HEK293 (cell line): ENCODE measurements at regions not wholly inside any gene's neighbourhood (a gene's known extent, or its start where the extent isn't known, plus 50 kb on each side); places are given as distances from the start of the nearest gene placed in this dataset.

ENCODE experiments used
- CTCF ChIA-PET: fragments of 350-600 bp; formaldehyde crosslinking; extraction: SDS; loops from one replicate; lab custom pipeline; 2021; ENCODE audit warnings: antibody characterized with exemption; lab: Yijun Ruan, JAX
- POLR2A ChIA-PET: fragments of 300-600 bp; formaldehyde crosslinking; extraction: SDS; loops from one replicate; lab custom pipeline; 2020; ENCODE audit warnings: antibody characterized with exemption, inconsistent platforms; lab: Yijun Ruan, JAX
- H3K27ac ChIP-seq: fragments of 200-500 bp; sonication (Bioruptor generic); 2 replicates; pipeline ENCODE4 v1.5.1; 2014; ENCODE audit warnings: low read depth, low read length, control low read depth, inconsistent platforms; ENCODE audit errors: extremely low read depth
- H3K36me3 ChIP-seq, 2 experiments: fragments of 200-500 bp in 1 of 2; sonication (Bioruptor generic) in 1 of 2; 1 replicate in 1 of 2; 2 replicates in 1 of 2; pipeline ENCODE4 v1.5.1; 2014 to 2017; ENCODE audit warnings: inconsistent platforms in 2 of 2, low read length in 2 of 2; ENCODE audit not compliant: control insufficient read depth in 2 of 2, insufficient read depth in 1 of 2
- H3K4me1 ChIP-seq: fragments of 200-500 bp; sonication (Bioruptor generic); 2 replicates; pipeline ENCODE4 v1.5.1; 2014; ENCODE audit warnings: mild to moderate bottlenecking, low read length, inconsistent platforms; ENCODE audit not compliant: control insufficient read depth, insufficient read depth
- H3K4me3 ChIP-seq: 2 replicates; pipeline ENCODE4 v1.5.1; 2011; ENCODE audit warnings: low read depth, mild to moderate bottlenecking, control low read depth, low read length, moderate library complexity
- H3K9me3 ChIP-seq: fragments of 200-500 bp; sonication (Bioruptor generic); 2 replicates; pipeline ENCODE4 v1.5.1; 2014; ENCODE audit warnings: low read depth, low read length, inconsistent platforms; ENCODE audit not compliant: control insufficient read depth, insufficient read depth
- GLIS1 ChIP-seq: fragments of 450-650 bp; formaldehyde crosslinking; IDR thresholded peaks from 2 replicates; pipeline ENCODE4 v1.5.1; 2016; ENCODE audit warnings: missing biosample characterization, missing genetic modification characterization
- KLF16 ChIP-seq: fragments of 450-650 bp; formaldehyde crosslinking; IDR thresholded peaks from 2 replicates; pipeline ENCODE4 v1.5.1; 2017; ENCODE audit warnings: missing biosample characterization, missing genetic modification characterization
- OSR2 ChIP-seq: fragments of 450-650 bp; formaldehyde crosslinking; IDR thresholded peaks from 2 replicates; pipeline ENCODE4 v1.5.1; 2016; ENCODE audit warnings: missing biosample characterization, missing genetic modification characterization
- SCRT2 ChIP-seq: fragments of 450-650 bp; formaldehyde crosslinking; IDR thresholded peaks from 2 replicates; pipeline ENCODE4 v1.5.1; 2016; ENCODE audit warnings: missing biosample characterization, missing genetic modification characterization
- YY2 ChIP-seq: fragments of 450-650 bp; formaldehyde crosslinking; IDR thresholded peaks from 2 replicates; pipeline ENCODE4 v1.5.1; 2016; ENCODE audit warnings: missing biosample characterization, missing genetic modification characterization
- ZBTB1 ChIP-seq: fragments of 450-650 bp; formaldehyde crosslinking; IDR thresholded peaks from 2 replicates; pipeline ENCODE4 v1.5.1; 2016; ENCODE audit warnings: missing biosample characterization, missing genetic modification characterization
- ZBTB7A ChIP-seq: fragments of 450-650 bp; formaldehyde crosslinking; IDR thresholded peaks from 2 replicates; pipeline ENCODE4 v1.5.1; 2016; ENCODE audit warnings: low read depth, missing biosample characterization, missing genetic modification characterization
- ZEB2 ChIP-seq: fragments of 450-650 bp; formaldehyde crosslinking; IDR thresholded peaks from 2 replicates; pipeline ENCODE4 v1.5.1; 2016; ENCODE audit warnings: missing biosample characterization, missing genetic modification characterization
- ZNF324 ChIP-seq: fragments of 450-650 bp; formaldehyde crosslinking; IDR thresholded peaks from 2 replicates; pipeline ENCODE4 v1.5.1; 2016; ENCODE audit warnings: missing biosample characterization, missing genetic modification characterization
- ZNF473 ChIP-seq: fragments of 450-650 bp; formaldehyde crosslinking; IDR thresholded peaks from 2 replicates; pipeline ENCODE4 v1.5.1; 2017; ENCODE audit warnings: missing biosample characterization, missing genetic modification characterization
- ZNF501 ChIP-seq: fragments of 450-650 bp; formaldehyde crosslinking; IDR thresholded peaks from 2 replicates; pipeline ENCODE4 v1.5.1; 2016; ENCODE audit warnings: missing biosample characterization, missing genetic modification characterization
- ZNF529 ChIP-seq: fragments of 450-650 bp; formaldehyde crosslinking; IDR thresholded peaks from 2 replicates; pipeline ENCODE4 v1.5.1; 2017; ENCODE audit warnings: missing genetic modification characterization, missing biosample characterization; ENCODE audit not compliant: insufficient replicate concordance
- ZNF623 ChIP-seq: fragments of 450-650 bp; formaldehyde crosslinking; IDR thresholded peaks from 2 replicates; pipeline ENCODE4 v1.5.1; 2016; ENCODE audit warnings: missing biosample characterization, missing genetic modification characterization
- ZNF768 ChIP-seq: fragments of 450-650 bp; formaldehyde crosslinking; IDR thresholded peaks from 2 replicates; pipeline ENCODE4 v1.5.1; 2018; ENCODE audit warnings: missing biosample characterization, mild to moderate bottlenecking, missing genetic modification characterization
- TF ChIP-seq, protein P1 (sequence below): fragments of 450-650 bp; formaldehyde crosslinking; IDR thresholded peaks from 2 replicates; pipeline ENCODE4 v1.5.1; 2016; ENCODE audit warnings: missing biosample characterization, missing genetic modification characterization
- TF ChIP-seq, protein P2 (sequence below): fragments of 450-650 bp; formaldehyde crosslinking; IDR thresholded peaks from 2 replicates; pipeline ENCODE4 v1.5.1; 2017; ENCODE audit warnings: missing biosample characterization, missing genetic modification characterization
- TF ChIP-seq, protein P3 (sequence below): fragments of 450-650 bp; formaldehyde crosslinking; conservative IDR thresholded peaks from 2 replicates; pipeline ENCODE4 v1.5.1; 2016; ENCODE audit warnings: low read depth, missing biosample characterization, missing genetic modification characterization
- TF ChIP-seq, protein P4 (sequence below): fragments of 450-650 bp; formaldehyde crosslinking; IDR thresholded peaks from 2 replicates; pipeline ENCODE4 v1.5.1; 2016; ENCODE audit warnings: missing biosample characterization, missing genetic modification characterization, borderline replicate concordance
- TF ChIP-seq, protein P5 (sequence below): fragments of 450-650 bp; formaldehyde crosslinking; IDR thresholded peaks from 2 replicates; pipeline ENCODE4; 2016; ENCODE audit warnings: missing biosample characterization, missing genetic modification characterization
- TF ChIP-seq, protein P6 (sequence below): fragments of 450-650 bp; formaldehyde crosslinking; IDR thresholded peaks from 2 replicates; pipeline ENCODE4 v1.5.1; 2016; ENCODE audit warnings: missing biosample characterization, missing genetic modification characterization

DNA sequence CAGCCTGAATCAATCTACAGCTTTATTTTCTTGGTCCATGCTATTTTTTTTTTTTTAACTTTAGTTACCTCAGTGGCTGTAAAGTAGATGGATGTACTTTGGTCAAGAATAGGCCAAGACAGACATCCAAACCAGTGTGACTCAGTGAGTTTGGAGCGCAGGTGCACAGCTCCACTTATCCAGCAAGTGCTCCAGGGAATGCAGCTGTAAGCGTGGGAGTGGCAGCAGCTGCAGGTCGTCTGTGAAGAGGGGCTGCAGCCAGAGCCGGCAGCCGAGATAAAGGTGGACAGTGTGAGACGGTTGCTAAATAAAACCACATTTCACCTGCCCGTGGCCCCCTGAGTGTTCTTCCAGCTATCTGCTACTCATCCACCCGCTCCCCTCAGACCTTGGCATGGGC, 1018.7 kb downstream of the AACS start (continued):
- TF ChIP-seq, protein P1, sequence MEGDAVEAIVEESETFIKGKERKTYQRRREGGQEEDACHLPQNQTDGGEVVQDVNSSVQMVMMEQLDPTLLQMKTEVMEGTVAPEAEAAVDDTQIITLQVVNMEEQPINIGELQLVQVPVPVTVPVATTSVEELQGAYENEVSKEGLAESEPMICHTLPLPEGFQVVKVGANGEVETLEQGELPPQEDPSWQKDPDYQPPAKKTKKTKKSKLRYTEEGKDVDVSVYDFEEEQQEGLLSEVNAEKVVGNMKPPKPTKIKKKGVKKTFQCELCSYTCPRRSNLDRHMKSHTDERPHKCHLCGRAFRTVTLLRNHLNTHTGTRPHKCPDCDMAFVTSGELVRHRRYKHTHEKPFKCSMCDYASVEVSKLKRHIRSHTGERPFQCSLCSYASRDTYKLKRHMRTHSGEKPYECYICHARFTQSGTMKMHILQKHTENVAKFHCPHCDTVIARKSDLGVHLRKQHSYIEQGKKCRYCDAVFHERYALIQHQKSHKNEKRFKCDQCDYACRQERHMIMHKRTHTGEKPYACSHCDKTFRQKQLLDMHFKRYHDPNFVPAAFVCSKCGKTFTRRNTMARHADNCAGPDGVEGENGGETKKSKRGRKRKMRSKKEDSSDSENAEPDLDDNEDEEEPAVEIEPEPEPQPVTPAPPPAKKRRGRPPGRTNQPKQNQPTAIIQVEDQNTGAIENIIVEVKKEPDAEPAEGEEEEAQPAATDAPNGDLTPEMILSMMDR (tag by site-specific recombination), result no peak
- no peak for TF ChIP-seq ZNF768
- TF ChIP-seq ZBTB1 (tag by site-specific recombination), result no peak
- TF ChIP-seq ZNF529, result no peak
- no peak for TF ChIP-seq KLF16 (tag by site-specific recombination)
- TF ChIP-seq ZNF501 (tag by site-specific recombination), result no peak
- TF ChIP-seq, protein P2, sequence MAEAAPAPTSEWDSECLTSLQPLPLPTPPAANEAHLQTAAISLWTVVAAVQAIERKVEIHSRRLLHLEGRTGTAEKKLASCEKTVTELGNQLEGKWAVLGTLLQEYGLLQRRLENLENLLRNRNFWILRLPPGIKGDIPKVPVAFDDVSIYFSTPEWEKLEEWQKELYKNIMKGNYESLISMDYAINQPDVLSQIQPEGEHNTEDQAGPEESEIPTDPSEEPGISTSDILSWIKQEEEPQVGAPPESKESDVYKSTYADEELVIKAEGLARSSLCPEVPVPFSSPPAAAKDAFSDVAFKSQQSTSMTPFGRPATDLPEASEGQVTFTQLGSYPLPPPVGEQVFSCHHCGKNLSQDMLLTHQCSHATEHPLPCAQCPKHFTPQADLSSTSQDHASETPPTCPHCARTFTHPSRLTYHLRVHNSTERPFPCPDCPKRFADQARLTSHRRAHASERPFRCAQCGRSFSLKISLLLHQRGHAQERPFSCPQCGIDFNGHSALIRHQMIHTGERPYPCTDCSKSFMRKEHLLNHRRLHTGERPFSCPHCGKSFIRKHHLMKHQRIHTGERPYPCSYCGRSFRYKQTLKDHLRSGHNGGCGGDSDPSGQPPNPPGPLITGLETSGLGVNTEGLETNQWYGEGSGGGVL (tag by site-specific recombination), result no peak
- TF ChIP-seq, all 188 proteins: peak for 0

DNA sequence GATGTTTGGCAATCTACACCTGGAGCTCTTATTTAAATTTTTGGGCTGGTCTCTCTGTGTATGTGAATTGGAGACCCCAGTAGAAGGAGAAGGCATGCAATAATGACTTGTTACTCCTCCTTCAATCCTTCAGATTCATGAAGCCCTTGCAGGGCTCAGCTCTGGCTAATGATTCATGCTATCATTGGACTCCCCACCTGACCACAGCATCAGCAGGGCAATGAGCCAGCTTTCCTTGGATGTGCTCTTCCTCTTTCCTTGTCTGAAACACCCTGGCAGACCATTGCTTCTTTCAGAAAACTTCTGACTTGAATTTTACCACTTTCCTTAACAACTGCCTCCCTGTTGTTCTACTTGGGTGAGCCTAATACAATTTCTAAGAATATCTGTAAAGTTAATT, 1019.2 kb downstream of the AACS start:
- ChIA-PET CTCF (no interaction called here), POLR2A (no interaction called here)
- Histone ChIP-seq H3K27ac (no peak overlapping the region), H3K4me3 (no peak overlapping the region), H3K4me1 (no peaks in the 10 kb centered on the region), H3K9me3 (no peaks in the 10 kb centered on the region), H3K36me3 (no peaks in the 10 kb centered on the region)
- no peak for TF ChIP-seq ZNF473
- TF ChIP-seq, protein P3, sequence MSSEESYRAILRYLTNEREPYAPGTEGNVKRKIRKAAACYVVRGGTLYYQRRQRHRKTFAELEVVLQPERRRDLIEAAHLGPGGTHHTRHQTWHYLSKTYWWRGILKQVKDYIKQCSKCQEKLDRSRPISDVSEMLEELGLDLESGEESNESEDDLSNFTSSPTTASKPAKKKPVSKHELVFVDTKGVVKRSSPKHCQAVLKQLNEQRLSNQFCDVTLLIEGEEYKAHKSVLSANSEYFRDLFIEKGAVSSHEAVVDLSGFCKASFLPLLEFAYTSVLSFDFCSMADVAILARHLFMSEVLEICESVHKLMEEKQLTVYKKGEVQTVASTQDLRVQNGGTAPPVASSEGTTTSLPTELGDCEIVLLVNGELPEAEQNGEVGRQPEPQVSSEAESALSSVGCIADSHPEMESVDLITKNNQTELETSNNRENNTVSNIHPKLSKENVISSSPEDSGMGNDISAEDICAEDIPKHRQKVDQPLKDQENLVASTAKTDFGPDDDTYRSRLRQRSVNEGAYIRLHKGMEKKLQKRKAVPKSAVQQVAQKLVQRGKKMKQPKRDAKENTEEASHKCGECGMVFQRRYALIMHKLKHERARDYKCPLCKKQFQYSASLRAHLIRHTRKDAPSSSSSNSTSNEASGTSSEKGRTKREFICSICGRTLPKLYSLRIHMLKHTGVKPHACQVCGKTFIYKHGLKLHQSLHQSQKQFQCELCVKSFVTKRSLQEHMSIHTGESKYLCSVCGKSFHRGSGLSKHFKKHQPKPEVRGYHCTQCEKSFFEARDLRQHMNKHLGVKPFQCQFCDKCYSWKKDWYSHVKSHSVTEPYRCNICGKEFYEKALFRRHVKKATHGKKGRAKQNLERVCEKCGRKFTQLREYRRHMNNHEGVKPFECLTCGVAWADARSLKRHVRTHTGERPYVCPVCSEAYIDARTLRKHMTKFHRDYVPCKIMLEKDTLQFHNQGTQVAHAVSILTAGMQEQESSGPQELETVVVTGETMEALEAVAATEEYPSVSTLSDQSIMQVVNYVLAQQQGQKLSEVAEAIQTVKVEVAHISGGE, result no peak
- no peak for TF ChIP-seq ZNF324
- no peak for TF ChIP-seq OSR2 (tag by site-specific recombination)
- TF ChIP-seq GLIS1 (tag by site-specific recombination), result no peak
- TF ChIP-seq ZEB2, result no peak
- TF ChIP-seq, protein P4, sequence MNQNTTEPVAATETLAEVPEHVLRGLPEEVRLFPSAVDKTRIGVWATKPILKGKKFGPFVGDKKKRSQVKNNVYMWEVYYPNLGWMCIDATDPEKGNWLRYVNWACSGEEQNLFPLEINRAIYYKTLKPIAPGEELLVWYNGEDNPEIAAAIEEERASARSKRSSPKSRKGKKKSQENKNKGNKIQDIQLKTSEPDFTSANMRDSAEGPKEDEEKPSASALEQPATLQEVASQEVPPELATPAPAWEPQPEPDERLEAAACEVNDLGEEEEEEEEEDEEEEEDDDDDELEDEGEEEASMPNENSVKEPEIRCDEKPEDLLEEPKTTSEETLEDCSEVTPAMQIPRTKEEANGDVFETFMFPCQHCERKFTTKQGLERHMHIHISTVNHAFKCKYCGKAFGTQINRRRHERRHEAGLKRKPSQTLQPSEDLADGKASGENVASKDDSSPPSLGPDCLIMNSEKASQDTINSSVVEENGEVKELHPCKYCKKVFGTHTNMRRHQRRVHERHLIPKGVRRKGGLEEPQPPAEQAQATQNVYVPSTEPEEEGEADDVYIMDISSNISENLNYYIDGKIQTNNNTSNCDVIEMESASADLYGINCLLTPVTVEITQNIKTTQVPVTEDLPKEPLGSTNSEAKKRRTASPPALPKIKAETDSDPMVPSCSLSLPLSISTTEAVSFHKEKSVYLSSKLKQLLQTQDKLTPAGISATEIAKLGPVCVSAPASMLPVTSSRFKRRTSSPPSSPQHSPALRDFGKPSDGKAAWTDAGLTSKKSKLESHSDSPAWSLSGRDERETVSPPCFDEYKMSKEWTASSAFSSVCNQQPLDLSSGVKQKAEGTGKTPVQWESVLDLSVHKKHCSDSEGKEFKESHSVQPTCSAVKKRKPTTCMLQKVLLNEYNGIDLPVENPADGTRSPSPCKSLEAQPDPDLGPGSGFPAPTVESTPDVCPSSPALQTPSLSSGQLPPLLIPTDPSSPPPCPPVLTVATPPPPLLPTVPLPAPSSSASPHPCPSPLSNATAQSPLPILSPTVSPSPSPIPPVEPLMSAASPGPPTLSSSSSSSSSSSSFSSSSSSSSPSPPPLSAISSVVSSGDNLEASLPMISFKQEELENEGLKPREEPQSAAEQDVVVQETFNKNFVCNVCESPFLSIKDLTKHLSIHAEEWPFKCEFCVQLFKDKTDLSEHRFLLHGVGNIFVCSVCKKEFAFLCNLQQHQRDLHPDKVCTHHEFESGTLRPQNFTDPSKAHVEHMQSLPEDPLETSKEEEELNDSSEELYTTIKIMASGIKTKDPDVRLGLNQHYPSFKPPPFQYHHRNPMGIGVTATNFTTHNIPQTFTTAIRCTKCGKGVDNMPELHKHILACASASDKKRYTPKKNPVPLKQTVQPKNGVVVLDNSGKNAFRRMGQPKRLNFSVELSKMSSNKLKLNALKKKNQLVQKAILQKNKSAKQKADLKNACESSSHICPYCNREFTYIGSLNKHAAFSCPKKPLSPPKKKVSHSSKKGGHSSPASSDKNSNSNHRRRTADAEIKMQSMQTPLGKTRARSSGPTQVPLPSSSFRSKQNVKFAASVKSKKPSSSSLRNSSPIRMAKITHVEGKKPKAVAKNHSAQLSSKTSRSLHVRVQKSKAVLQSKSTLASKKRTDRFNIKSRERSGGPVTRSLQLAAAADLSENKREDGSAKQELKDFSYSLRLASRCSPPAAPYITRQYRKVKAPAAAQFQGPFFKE (tag by site-specific recombination), result no peak
- TF ChIP-seq SCRT2, result no peak
- TF ChIP-seq, protein P2 (tag by site-specific recombination), result no peak
- TF ChIP-seq ZNF623, result no peak
- TF ChIP-seq, protein P5, sequence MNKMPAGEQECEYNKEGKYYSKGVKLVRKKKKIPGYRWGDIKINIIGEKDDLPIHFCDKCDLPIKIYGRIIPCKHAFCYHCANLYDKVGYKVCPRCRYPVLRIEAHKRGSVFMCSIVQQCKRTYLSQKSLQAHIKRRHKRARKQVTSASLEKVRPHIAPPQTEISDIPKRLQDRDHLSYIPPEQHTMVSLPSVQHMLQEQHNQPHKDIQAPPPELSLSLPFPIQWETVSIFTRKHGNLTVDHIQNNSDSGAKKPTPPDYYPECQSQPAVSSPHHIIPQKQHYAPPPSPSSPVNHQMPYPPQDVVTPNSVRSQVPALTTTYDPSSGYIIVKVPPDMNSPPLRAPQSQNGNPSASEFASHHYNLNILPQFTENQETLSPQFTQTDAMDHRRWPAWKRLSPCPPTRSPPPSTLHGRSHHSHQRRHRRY (tag by site-specific recombination), result no peak
- TF ChIP-seq ZBTB7A (tag by site-specific recombination), result no peak
- no peak for TF ChIP-seq YY2
- TF ChIP-seq, protein P6, sequence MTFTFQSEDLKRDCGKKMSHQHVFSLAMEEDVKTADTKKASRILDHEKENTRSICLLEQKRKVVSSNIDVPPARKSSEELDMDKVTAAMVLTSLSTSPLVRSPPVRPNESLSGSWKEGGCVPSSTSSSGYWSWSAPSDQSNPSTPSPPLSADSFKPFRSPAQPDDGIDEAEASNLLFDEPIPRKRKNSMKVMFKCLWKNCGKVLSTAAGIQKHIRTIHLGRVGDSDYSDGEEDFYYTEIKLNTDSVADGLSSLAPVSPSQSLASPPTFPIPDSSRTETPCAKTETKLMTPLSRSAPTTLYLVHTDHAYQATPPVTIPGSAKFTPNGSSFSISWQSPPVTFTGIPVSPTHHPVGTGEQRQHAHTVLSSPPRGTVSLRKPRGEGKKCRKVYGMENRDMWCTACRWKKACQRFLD (tag by site-specific recombination), result no peak
